Osteoblast (primary cell): ENCODE measurements at regions not wholly inside any gene's neighbourhood (a gene's known extent, or its start where the extent isn't known, plus 50 kb on each side); places are given as distances from the start of the nearest gene placed in this dataset.
"Not testable (repeated sequence)": the region's sequence is repeated elsewhere in the genome, so short reads cannot be mapped to it uniquely, and the experiment has no call there.

Source experiments
- DNase-seq: peaks from one replicate; pipeline ENCODE4 v3.0.0; 2011; ENCODE audit warnings: low spot score, mixed read lengths; ENCODE audit not compliant: insufficient read length; ENCODE audit errors: missing footprints
- H2AFZ ChIP-seq: 2 replicates; pipeline ENCODE4 v1.6.0; 2011; ENCODE audit warnings: mild to moderate bottlenecking, low read length
- H3K27ac ChIP-seq: 2 replicates; pipeline ENCODE4 v1.5.1; 2011; ENCODE audit warnings: mild to moderate bottlenecking, low read depth, low read length, moderate library complexity
- H3K27me3 ChIP-seq: 2 replicates; pipeline ENCODE4 v1.6.0; 2012; ENCODE audit warnings: mild to moderate bottlenecking, control low read depth, inconsistent platforms, low read length, moderate library complexity; ENCODE audit not compliant: insufficient read depth
- H3K36me3 ChIP-seq: 2 replicates; pipeline ENCODE4 v1.5.1; 2011; ENCODE audit warnings: mild to moderate bottlenecking, low read length, control low read depth, moderate library complexity; ENCODE audit not compliant: insufficient read depth
- H3K4me1 ChIP-seq: 2 replicates; pipeline ENCODE4 v1.5.1; 2011; ENCODE audit warnings: mild to moderate bottlenecking, low read length, control low read depth, moderate library complexity; ENCODE audit not compliant: insufficient read depth
- H3K4me2 ChIP-seq: 2 replicates; pipeline ENCODE4 v1.6.0; 2011; ENCODE audit warnings: mild to moderate bottlenecking, low read length; ENCODE audit not compliant: insufficient read depth
- H3K4me3 ChIP-seq: fragments of 200-600 bp; sonication (generic); 3 replicates; pipeline ENCODE4 v1.5.1; 2012; ENCODE audit warnings: mild to moderate bottlenecking, low read length, inconsistent platforms; ENCODE audit not compliant: insufficient read depth
- H3K79me2 ChIP-seq: 2 replicates; pipeline ENCODE4 v1.6.0; 2012; ENCODE audit warnings: mild to moderate bottlenecking, low read length, control low read depth, inconsistent platforms; ENCODE audit not compliant: insufficient read depth
- H3K9me3 ChIP-seq: 2 replicates; pipeline ENCODE4 v1.5.1; 2011; ENCODE audit warnings: low read depth, low read length, control low read depth
- H4K20me1 ChIP-seq: 2 replicates; pipeline ENCODE4 v1.6.0; 2012; ENCODE audit warnings: mild to moderate bottlenecking, low read length, control low read depth; ENCODE audit not compliant: insufficient read depth
- CTCF ChIP-seq: IDR thresholded peaks from 2 replicates; pipeline ENCODE4 v1.5.1; 2011; ENCODE audit warnings: mild to moderate bottlenecking, low read depth, low read length, moderate library complexity; ENCODE audit errors: extremely low read depth

- Histone ChIP-seq H3K4me2 (no peak overlapping the region), H3K36me3 (no peaks in the 10 kb centered on the region), H3K4me1 (no peaks in the 10 kb centered on the region), H4K20me1 (no peaks in the 10 kb centered on the region), H3K4me3 (no peak overlapping the region), H3K27me3 (peaks cover 50% of the 10 kb centered on the region), H3K9me3 (no peaks in the 10 kb centered on the region), H3K79me2 (no peaks in the 10 kb centered on the region), H2AFZ (no peak overlapping the region), H3K27ac (no peak overlapping the region)
- peak; percentile 57 for TF ChIP-seq CTCF
- DNase-seq, result no peak
Observed at GRCh38 chr5:79924936-79925893, 65.8 kb downstream of the MTX3 start.

- Histone ChIP-seq H3K9me3 (no peaks in the 10 kb centered on the region), H3K4me3 (no peak overlapping the region), H3K27me3 (peaks cover 41% of the 10 kb centered on the region), H3K4me2 (no peak overlapping the region), H2AFZ (no peak overlapping the region), H3K27ac (no peak overlapping the region), H3K4me1 (no peaks in the 10 kb centered on the region), H4K20me1 (no peaks in the 10 kb centered on the region), H3K36me3 (no peaks in the 10 kb centered on the region), H3K79me2 (no peaks in the 10 kb centered on the region)
- no peak for DNase-seq
- no peak for TF ChIP-seq CTCF
Observed at GRCh38 chr5:79923431-79923830, 67.6 kb downstream of the MTX3 start.

GRCh38 chr5:79922626-79923025, 68.4 kb downstream of the MTX3 start:
- Histone ChIP-seq H3K4me1 (no peaks in the 10 kb centered on the region), H3K27ac (no peak overlapping the region), H3K79me2 (no peaks in the 10 kb centered on the region), H3K9me3 (no peaks in the 10 kb centered on the region), H3K4me2 (no peak overlapping the region), H3K4me3 (no peak overlapping the region), H3K27me3 (peaks cover 36% of the 10 kb centered on the region), H4K20me1 (no peaks in the 10 kb centered on the region), H3K36me3 (no peaks in the 10 kb centered on the region), H2AFZ (no peak overlapping the region)
- TF ChIP-seq CTCF, result no peak
- DNase-seq, result no peak

- not testable (repeated sequence) for H2AFZ ChIP-seq, H3K36me3 ChIP-seq, H3K9me3 ChIP-seq, H3K4me3 ChIP-seq, DNase-seq, H3K4me1 ChIP-seq, H3K4me2 ChIP-seq, H3K27me3 ChIP-seq, H4K20me1 ChIP-seq, H3K27ac ChIP-seq, H3K79me2 ChIP-seq
Observed at GRCh38 chr5:79907452-79907851, 83.6 kb downstream of the MTX3 start.

- not testable (repeated sequence) for H3K27me3 ChIP-seq, H3K9me3 ChIP-seq, H3K79me2 ChIP-seq, H2AFZ ChIP-seq, H3K36me3 ChIP-seq, H3K4me3 ChIP-seq, H3K27ac ChIP-seq, H3K4me2 ChIP-seq, DNase-seq, H3K4me1 ChIP-seq, H4K20me1 ChIP-seq
Observed at GRCh38 chr5:79902571-79902970, 88.5 kb downstream of the MTX3 start.
